ENCODE measurements at regions not wholly inside any gene's neighbourhood (a gene's known extent, or its start where the extent isn't known, plus 50 kb on each side); places are given as distances from the start of the nearest gene placed in this dataset.

GRCh38 chr22:25327018-25327755 lies 107.7 kb downstream of the CRYBB2 start:
- CTCF ChIA-PET (ENCODE audit: low intra/inter-chr PET ratio, low total read pairs), result no interaction called here
- POLR2A ChIA-PET, result no interaction called here
- Histone ChIP-seq H3K4me1 (ENCODE audit: insufficient read depth, low read length) (no peaks in the 10 kb centered on the region), H3K9ac (ENCODE audit: insufficient read depth, low read depth, low read length) (no peak overlapping the region), H2AFZ (ENCODE audit: low read length) (no peak overlapping the region), H3K4me3 (replicated peaks in 1 of 3; ENCODE audit: insufficient read depth in 1 of 3, low read depth in 2 of 3, low read length in 3 of 3) (no peak overlapping the region), H3K79me2 (ENCODE audit: insufficient read depth, low read length) (no peaks in the 10 kb centered on the region), H3K36me3 (replicated peaks in 1 of 2; ENCODE audit: control insufficient read depth in 1 of 2, insufficient read depth in 2 of 2, low read length in 2 of 2) (no peaks in the 10 kb centered on the region), H3K4me2 (ENCODE audit: low read depth, low read length) (no peak overlapping the region), H3K9me3 (ENCODE audit: low read length) (no peaks in the 10 kb centered on the region), H4K20me1 (ENCODE audit: insufficient read depth, low read length) (no peaks in the 10 kb centered on the region), H3K27ac (ENCODE audit: extremely low read length, insufficient read depth, low read length) (no peak overlapping the region), H3K27me3 (ENCODE audit: control insufficient read depth in 1 of 2, insufficient read depth in 2 of 2, low read length in 2 of 2) (peaks cover 0 to 9% of the 10 kb centered on the region in 2 experiments; a peak in 1 of 5 replicates)
- WGBS (ENCODE audit: low lambda C conversion rate), result 12% methylated on average over 8 of the region's 17 CpGs
- BruUV-seq (replicated peaks), result no TSS peak
- ATAC-seq (peak; percentile 58), FAIRE-seq (no peak), DNase-seq (ENCODE audit: low spot score) (no peak)
- in situ Hi-C loops (cut with HindIII; ENCODE audit: extremely low pct_ligation_motif_present, low pct_unique_long_range_greater_than_20kb), result no loop called here
- intact Hi-C loops (cut with micrococcal nuclease; ENCODE audit: unreplicated experiment), result no loop called here
- TF ChIP-seq, protein P1, sequence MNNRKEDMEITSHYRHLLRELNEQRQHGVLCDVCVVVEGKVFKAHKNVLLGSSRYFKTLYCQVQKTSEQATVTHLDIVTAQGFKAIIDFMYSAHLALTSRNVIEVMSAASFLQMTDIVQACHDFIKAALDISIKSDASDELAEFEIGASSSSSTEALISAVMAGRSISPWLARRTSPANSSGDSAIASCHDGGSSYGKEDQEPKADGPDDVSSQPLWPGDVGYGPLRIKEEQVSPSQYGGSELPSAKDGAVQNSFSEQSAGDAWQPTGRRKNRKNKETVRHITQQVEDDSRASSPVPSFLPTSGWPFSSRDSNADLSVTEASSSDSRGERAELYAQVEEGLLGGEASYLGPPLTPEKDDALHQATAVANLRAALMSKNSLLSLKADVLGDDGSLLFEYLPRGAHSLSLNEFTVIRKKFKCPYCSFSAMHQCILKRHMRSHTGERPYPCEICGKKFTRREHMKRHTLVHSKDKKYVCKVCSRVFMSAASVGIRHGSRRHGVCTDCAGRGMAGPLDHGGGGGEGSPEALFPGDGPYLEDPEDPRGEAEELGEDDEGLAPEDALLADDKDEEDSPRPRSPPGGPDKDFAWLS (CRISPR knock-in tag; IDR thresholded peaks at IDR 0.05; ENCODE audit: borderline replicate concordance), result no peak
- TF ChIP-seq ZNF230 (CRISPR knock-in tag; IDR thresholded peaks at IDR 0.05), result no peak
- TF ChIP-seq NFE2L2 (IDR thresholded peaks at IDR 0.05; ENCODE audit: low read length), result no peak

GRCh38 chr22:25331050-25331449 lies 111.6 kb downstream of the CRYBB2 start:
- Histone ChIP-seq H3K36me3 (replicated peaks in 1 of 2; ENCODE audit: control insufficient read depth in 1 of 2, insufficient read depth in 2 of 2, low read length in 2 of 2) (no peaks in the 10 kb centered on the region), H3K4me2 (ENCODE audit: low read depth, low read length) (no peak overlapping the region), H4K20me1 (ENCODE audit: insufficient read depth, low read length) (0 out of 2 replicates have a peak, but pooled peaks cover 2% of the 10 kb centered on the region), H3K27me3 (ENCODE audit: control insufficient read depth in 1 of 2, insufficient read depth in 2 of 2, low read length in 2 of 2) (peaks cover 0 to 6% of the 10 kb centered on the region in 2 experiments; a peak in 1 of 5 replicates), H3K27ac (ENCODE audit: extremely low read length, insufficient read depth, low read length) (no peak overlapping the region), H3K9ac (ENCODE audit: insufficient read depth, low read depth, low read length) (no peak overlapping the region), H3K4me1 (ENCODE audit: insufficient read depth, low read length) (no peaks in the 10 kb centered on the region), H3K9me3 (ENCODE audit: low read length) (no peaks in the 10 kb centered on the region), H3K79me2 (ENCODE audit: insufficient read depth, low read length) (no peaks in the 10 kb centered on the region), H3K4me3 (replicated peaks in 1 of 3; ENCODE audit: insufficient read depth in 1 of 3, low read depth in 2 of 3, low read length in 3 of 3) (no peak overlapping the region), H2AFZ (ENCODE audit: low read length) (no peak overlapping the region)
- FAIRE-seq (no peak), DNase-seq (ENCODE audit: low spot score) (no peak), ATAC-seq (no peak)
- POLR2A ChIA-PET, result no interaction called here
- no TSS peak for BruUV-seq (replicated peaks)
- CTCF ChIA-PET (ENCODE audit: low intra/inter-chr PET ratio, low total read pairs), result no interaction called here
- intact Hi-C loops (cut with micrococcal nuclease; ENCODE audit: unreplicated experiment), result no loop called here
- in situ Hi-C loops (cut with HindIII; ENCODE audit: extremely low pct_ligation_motif_present, low pct_unique_long_range_greater_than_20kb), result loop anchor here (5.0 to 10.0 kb wide), 2 partner anchors 94 to 256 kb away; no protein-coding TSS in a partner anchor
- WGBS (ENCODE audit: low lambda C conversion rate), result 80% methylated on average over 4 of the region's 4 CpGs
- no peak for TF ChIP-seq ATM (IDR thresholded peaks at IDR 0.05; ENCODE audit: borderline replicate concordance)
- TF ChIP-seq DPF2 (CRISPR knock-in tag; IDR thresholded peaks at IDR 0.05; ENCODE audit: borderline replicate concordance, low read depth), result no peak
- no peak for TF ChIP-seq ZNF562 (CRISPR knock-in tag; IDR thresholded peaks at IDR 0.05; ENCODE audit: borderline replicate concordance)
- TF ChIP-seq SMARCE1 (IDR thresholded peaks at IDR 0.05; ENCODE audit: borderline replicate concordance), result no peak
- TF ChIP-seq, protein P1 (CRISPR knock-in tag; IDR thresholded peaks at IDR 0.05; ENCODE audit: borderline replicate concordance), result no peak
- TF ChIP-seq FIP1L1 (IDR thresholded peaks at IDR 0.05; ENCODE audit: borderline replicate concordance, insufficient read depth, low read depth, low read length), result no peak
- TF ChIP-seq SNAPC5 (CRISPR knock-in tag; IDR thresholded peaks at IDR 0.05; ENCODE audit: borderline replicate concordance), result no peak
- no peak for TF ChIP-seq CEBPB (IDR thresholded peaks at IDR 0.05; ENCODE audit: borderline replicate concordance, low read depth, low read length)
- TF ChIP-seq MAZ (IDR thresholded peaks at IDR 0.05; ENCODE audit: borderline replicate concordance, low read depth, low read length), result no peak
- TF ChIP-seq MAZ (CRISPR knock-in tag; IDR thresholded peaks at IDR 0.05; ENCODE audit: low read depth), result no peak
- no peak for TF ChIP-seq NR2F1 (CRISPR knock-in tag; IDR thresholded peaks at IDR 0.05)
- TF ChIP-seq NBN (conservative IDR thresholded peaks at IDR 0.05), result no peak

All from HepG2 (cell line).